Large intestine (tissue), 3 donors: ENCODE measurements at regions not wholly inside any gene's neighbourhood (a gene's known extent, or its start where the extent isn't known, plus 50 kb on each side); places are given as distances from the start of the nearest gene placed in this dataset.

Source experiments
- DNase-seq, 2 donors: peaks; one replicate each; pipeline versions ENCODE4 v3.0.0 to v3.0.0-alpha.2; 2013
- H3K27ac ChIP-seq: one replicate; pipeline ENCODE4 v1.5.1; 2013; ENCODE audit warnings: low read length
- H3K27me3 ChIP-seq: 2 replicates; pipeline ENCODE4 v1.6.1; 2013; ENCODE audit warnings: low read length; ENCODE audit not compliant: control insufficient read depth, insufficient read depth
- H3K36me3 ChIP-seq: 2 replicates; pipeline ENCODE4 v1.6.1; 2013; ENCODE audit warnings: low read length; ENCODE audit not compliant: control insufficient read depth, insufficient read depth
- H3K4me1 ChIP-seq: one replicate; pipeline ENCODE4 v1.6.1; 2013; ENCODE audit warnings: low read length; ENCODE audit not compliant: control insufficient read depth, insufficient read depth
- H3K4me3 ChIP-seq: one replicate; pipeline ENCODE4 v1.5.1; 2013; ENCODE audit warnings: low read length
- H3K9me3 ChIP-seq: one replicate; pipeline ENCODE4 v1.6.1; 2013; ENCODE audit warnings: mild to moderate bottlenecking, low read depth, low read length, moderate library complexity; ENCODE audit not compliant: control insufficient read depth
- WGBS: methylation state at CpG from one replicate; pipeline ENCODE4 v1.1.5; 2013; ENCODE audit warnings: low lambda C conversion rate; ENCODE audit not compliant: insufficient coverage; 5-methylcytosine and 5-hydroxymethylcytosine counted together

DNA sequence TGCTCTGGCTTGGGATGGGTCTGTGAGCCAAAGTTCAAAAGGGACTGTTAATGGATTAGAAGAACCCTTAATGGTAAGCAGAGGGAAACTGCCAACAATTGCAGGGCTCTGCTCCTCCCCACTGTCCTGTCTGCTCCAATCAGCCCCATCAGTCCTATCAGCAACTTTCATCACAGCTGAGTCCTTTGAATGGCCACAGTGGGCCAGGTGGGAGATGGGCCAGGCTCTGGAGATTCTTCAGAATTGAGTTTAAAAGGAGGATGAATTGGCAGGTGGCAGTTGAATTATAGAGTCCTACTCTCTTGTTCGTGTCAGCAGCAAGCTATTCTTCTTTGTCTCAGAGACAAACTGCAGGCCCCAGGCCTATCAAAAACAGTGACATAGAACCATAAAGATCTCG lies 573.9 kb downstream of the EPHA4 start:
- no peaks in the 10 kb centered on the region for H3K27me3 ChIP-seq
- H3K4me1 ChIP-seq, result no peaks in the 10 kb centered on the region
- no peak for DNase-seq
- no peak overlapping the region for H3K4me3 ChIP-seq
- H3K36me3 ChIP-seq, result no peaks in the 10 kb centered on the region
- no CpG with 5 or more reads among the region's 2 CpGs for WGBS
- no peaks in the 10 kb centered on the region for H3K9me3 ChIP-seq
- no peak overlapping the region for H3K27ac ChIP-seq

GRCh38 chr2:220999356-220999755 lies 572.7 kb downstream of the EPHA4 start:
- Histone ChIP-seq H3K36me3 (no peaks in the 10 kb centered on the region), H3K4me3 (no peak overlapping the region), H3K4me1 (no peaks in the 10 kb centered on the region), H3K27ac (no peak overlapping the region), H3K9me3 (no peaks in the 10 kb centered on the region), H3K27me3 (no peaks in the 10 kb centered on the region)
- no CpG with 5 or more reads among the region's 2 CpGs for WGBS
- DNase-seq, result no peak

GRCh38 chr2:221001381-221001801 lies 570.7 kb downstream of the EPHA4 start:
- Histone ChIP-seq H3K36me3 (no peaks in the 10 kb centered on the region), H3K4me1 (no peaks in the 10 kb centered on the region), H3K27me3 (no peaks in the 10 kb centered on the region), H3K9me3 (no peaks in the 10 kb centered on the region), H3K4me3 (no peak overlapping the region), H3K27ac (no peak overlapping the region)
- no peak for DNase-seq
- WGBS, result 40% methylated on average over 1 of the region's 2 CpGs

DNA sequence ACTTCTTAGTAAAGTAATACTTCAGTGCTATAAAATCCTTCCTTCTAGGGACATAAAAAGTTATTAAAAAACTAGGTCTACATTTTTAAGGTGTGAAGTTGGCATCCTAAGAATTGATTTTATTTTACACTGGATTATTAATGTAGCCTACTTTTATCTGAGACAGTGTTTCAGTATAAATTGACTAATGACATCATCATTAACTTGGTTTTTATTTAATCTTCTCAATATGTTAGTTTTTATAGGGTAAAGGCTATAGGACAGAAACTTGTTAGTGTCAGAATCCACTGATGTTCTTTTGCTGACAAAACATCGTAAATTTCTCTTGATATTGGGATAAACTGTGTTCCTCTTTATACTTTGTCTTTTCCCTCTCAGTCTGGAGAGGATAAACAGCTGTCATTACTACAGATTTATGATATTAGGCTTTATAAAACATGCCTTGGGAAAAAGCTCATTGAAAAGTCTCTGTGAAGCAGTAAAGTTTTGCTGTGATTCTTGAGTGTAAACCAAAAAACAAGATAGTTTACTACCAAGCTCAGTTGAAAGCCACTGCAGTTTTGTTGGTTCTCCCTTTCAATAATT lies 569.9 kb downstream of the EPHA4 start:
- Histone ChIP-seq H3K4me1 (no peaks in the 10 kb centered on the region), H3K4me3 (no peak overlapping the region), H3K9me3 (no peaks in the 10 kb centered on the region), H3K36me3 (no peaks in the 10 kb centered on the region), H3K27me3 (no peaks in the 10 kb centered on the region), H3K27ac (no peak overlapping the region)
- no CpG with 5 or more reads among the region's 1 CpG for WGBS
- DNase-seq, result no peak

DNA sequence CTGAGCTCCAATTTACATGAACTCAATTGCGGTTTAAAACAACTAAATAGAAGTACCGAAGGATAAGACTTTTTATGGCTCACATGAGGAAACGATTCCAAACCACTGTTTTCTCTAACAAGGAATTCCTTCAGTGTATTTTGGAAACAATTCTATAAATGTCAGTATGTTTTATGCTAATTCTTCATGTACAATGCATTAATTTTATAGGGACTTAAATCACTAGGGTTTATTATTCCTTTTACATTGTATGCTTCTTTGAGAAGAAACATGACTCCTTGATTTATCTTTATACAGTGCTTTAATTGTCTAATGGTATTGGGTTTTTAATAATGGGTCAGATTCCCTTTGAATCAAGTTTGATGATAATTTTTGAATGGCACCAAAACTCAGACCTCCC lies 566.8 kb downstream of the EPHA4 start:
- no peak for DNase-seq
- Histone ChIP-seq H3K4me1 (no peaks in the 10 kb centered on the region), H3K36me3 (no peaks in the 10 kb centered on the region), H3K4me3 (no peak overlapping the region), H3K27me3 (no peaks in the 10 kb centered on the region), H3K9me3 (no peaks in the 10 kb centered on the region), H3K27ac (no peak overlapping the region)
- WGBS, result 38% methylated on average over 1 of the region's 3 CpGs

- H3K9me3 ChIP-seq, result no peaks in the 10 kb centered on the region
- no peaks in the 10 kb centered on the region for H3K27me3 ChIP-seq
- no peak for DNase-seq
- H3K36me3 ChIP-seq, result no peaks in the 10 kb centered on the region
- no peak overlapping the region for H3K4me3 ChIP-seq
- H3K27ac ChIP-seq, result no peak overlapping the region
- H3K4me1 ChIP-seq, result no peaks in the 10 kb centered on the region
Measured at GRCh38 chr2:221006084-221006483, 566.0 kb downstream of the EPHA4 start.

GRCh38 chr2:221016551-221016950 lies 555.6 kb downstream of the EPHA4 start:
- Histone ChIP-seq H3K9me3 (no peaks in the 10 kb centered on the region), H3K27ac (no peak overlapping the region), H3K27me3 (no peaks in the 10 kb centered on the region), H3K36me3 (no peaks in the 10 kb centered on the region), H3K4me1 (no peaks in the 10 kb centered on the region), H3K4me3 (no peak overlapping the region)
- 80% methylated on average over 1 of the region's 2 CpGs for WGBS
- DNase-seq, result no peak

DNA sequence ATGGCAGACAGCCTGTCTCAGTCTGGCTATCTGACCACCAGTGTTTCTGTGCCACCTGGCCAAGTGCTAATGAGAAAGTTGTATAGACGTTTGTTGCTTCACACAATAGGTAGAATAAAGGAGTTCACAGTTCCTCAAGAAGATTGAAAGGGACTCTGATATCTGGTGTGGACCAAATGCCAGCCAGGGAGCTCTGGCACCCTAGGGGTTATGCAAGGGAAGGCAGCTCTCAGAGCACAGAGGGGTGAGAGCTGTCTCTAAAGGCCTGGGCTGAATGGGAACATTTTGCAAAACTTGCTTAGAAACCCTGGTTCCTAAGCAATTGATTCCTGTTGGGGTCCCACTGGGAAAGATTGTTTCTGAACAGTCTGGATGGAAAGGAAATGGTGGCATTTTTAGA lies 553.8 kb downstream of the EPHA4 start:
- no peak for DNase-seq
- no peaks in the 10 kb centered on the region for H3K27me3 ChIP-seq
- H3K4me3 ChIP-seq, result no peak overlapping the region
- WGBS, result no CpG with 5 or more reads among the region's 1 CpG
- no peaks in the 10 kb centered on the region for H3K36me3 ChIP-seq
- H3K4me1 ChIP-seq, result no peaks in the 10 kb centered on the region
- no peak overlapping the region for H3K27ac ChIP-seq
- H3K9me3 ChIP-seq, result no peaks in the 10 kb centered on the region

DNA sequence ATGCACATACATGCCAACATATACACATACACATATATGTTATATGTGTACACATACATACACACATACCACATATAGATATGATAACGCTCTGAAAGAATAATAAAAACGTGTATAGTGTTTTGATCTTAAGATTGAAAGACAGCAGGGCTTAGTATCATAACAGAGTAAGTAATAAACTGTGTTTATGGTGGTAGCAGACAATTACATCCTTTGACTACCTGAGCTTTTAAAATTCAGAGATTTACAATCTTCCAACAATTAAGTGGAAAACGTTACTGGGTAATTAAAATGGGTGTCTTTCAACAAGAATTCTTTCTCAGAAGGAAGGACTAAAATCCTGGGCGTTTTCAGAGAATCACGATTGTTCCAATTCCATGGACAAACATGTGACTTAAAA lies 552.4 kb downstream of the EPHA4 start:
- Histone ChIP-seq H3K27me3 (no peaks in the 10 kb centered on the region), H3K36me3 (no peaks in the 10 kb centered on the region), H3K4me3 (no peak overlapping the region), H3K4me1 (no peaks in the 10 kb centered on the region), H3K9me3 (no peaks in the 10 kb centered on the region), H3K27ac (no peak overlapping the region)
- DNase-seq, result no peak
- WGBS, result 50% methylated on average over 2 of the region's 5 CpGs

- Histone ChIP-seq H3K4me3 (no peak overlapping the region), H3K9me3 (no peaks in the 10 kb centered on the region), H3K27ac (no peak overlapping the region), H3K27me3 (no peaks in the 10 kb centered on the region), H3K36me3 (no peaks in the 10 kb centered on the region), H3K4me1 (no peaks in the 10 kb centered on the region)
- DNase-seq, result no peak
- WGBS, result 83% methylated on average over 1 of the region's 2 CpGs
Measured at GRCh38 chr2:221022554-221022953, 549.5 kb downstream of the EPHA4 start.

DNA sequence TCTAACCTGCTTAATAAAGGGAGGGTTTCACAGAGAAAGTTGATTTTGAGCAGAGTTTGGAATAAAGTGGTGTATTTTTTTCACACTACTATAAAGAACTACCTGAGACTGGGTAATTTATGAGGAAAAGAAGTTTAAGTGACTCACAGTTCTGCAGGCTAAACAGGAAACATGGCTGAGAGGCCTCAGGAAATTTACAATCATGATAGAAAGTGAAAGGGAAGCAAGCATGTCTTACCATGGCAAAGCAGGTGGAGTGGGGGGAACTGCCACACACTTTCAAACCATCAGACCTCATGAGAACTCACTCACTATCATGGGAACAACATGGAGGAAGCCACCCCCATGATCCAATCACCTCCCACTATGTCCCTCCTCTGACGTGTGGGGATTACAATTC lies 546.7 kb downstream of the EPHA4 start:
- Histone ChIP-seq H3K4me1 (no peaks in the 10 kb centered on the region), H3K36me3 (no peaks in the 10 kb centered on the region), H3K4me3 (no peak overlapping the region), H3K27ac (no peak overlapping the region), H3K27me3 (no peaks in the 10 kb centered on the region), H3K9me3 (no peaks in the 10 kb centered on the region)
- no peak for DNase-seq
- WGBS, result no CpG with 5 or more reads among the region's 1 CpG
